Smooth muscle cell (in vitro differentiated cells): ENCODE measurements at regions not wholly inside any gene's neighbourhood (a gene's known extent, or its start where the extent isn't known, plus 50 kb on each side); places are given as distances from the start of the nearest gene placed in this dataset.

Source experiments
- DNase-seq: peaks from one replicate; lab custom pipeline; 2025; ENCODE audit not compliant: unreplicated experiment; lab: John Stamatoyannopoulos, UW
- H2AFZ ChIP-seq: fragments of 200-600 bp; sonication (generic); 2 replicates; pipeline ENCODE4 v1.6.0; 2016; ENCODE audit warnings: antibody characterized with exemption, low read depth, mild to moderate bottlenecking
- H3F3A ChIP-seq: fragments of 200-600 bp; sonication (generic); 2 replicates; pipeline ENCODE4 v1.6.0; 2017; ENCODE audit warnings: antibody characterized with exemption, low read depth
- H3K27ac ChIP-seq: fragments of 200-600 bp; sonication (generic); 2 replicates; pipeline ENCODE4 v1.5.1; 2016; ENCODE audit warnings: low read depth, mild to moderate bottlenecking
- H3K27me3 ChIP-seq: fragments of 200-600 bp; sonication (generic); 2 replicates; pipeline ENCODE4 v1.6.1; 2016; ENCODE audit warnings: low read depth, mild to moderate bottlenecking
- H3K36me3 ChIP-seq: fragments of 200-600 bp; sonication (generic); 2 replicates; pipeline ENCODE4 v1.5.1; 2016; ENCODE audit warnings: low read depth
- H3K4me1 ChIP-seq: fragments of 200-600 bp; sonication (generic); 2 replicates; pipeline ENCODE4 v1.5.1; 2016; ENCODE audit warnings: low read depth
- H3K4me2 ChIP-seq: fragments of 200-600 bp; sonication (generic); 2 replicates; pipeline ENCODE4 v1.6.0; 2016; ENCODE audit warnings: mild to moderate bottlenecking
- H3K4me3 ChIP-seq: fragments of 200-600 bp; sonication (generic); 2 replicates; pipeline ENCODE4 v1.5.1; 2016; ENCODE audit warnings: mild to moderate bottlenecking
- H3K79me2 ChIP-seq: fragments of 200-600 bp; sonication (generic); 2 replicates; pipeline ENCODE4 v1.6.0; 2016; ENCODE audit warnings: low read depth, mild to moderate bottlenecking
- H3K9ac ChIP-seq: fragments of 200-600 bp; sonication (generic); 2 replicates; pipeline ENCODE4 v1.6.0; 2016; ENCODE audit warnings: low read depth
- H3K9me3 ChIP-seq: fragments of 200-600 bp; sonication (generic); replicated peaks from 2 replicates; pipeline ENCODE4 v1.5.1; 2016; ENCODE audit warnings: low read depth
- H4K20me1 ChIP-seq: fragments of 200-600 bp; sonication (generic); 2 replicates; pipeline ENCODE4 v1.6.0; 2016; ENCODE audit warnings: low read depth
- CTCF ChIP-seq: fragments of 200-600 bp; sonication (generic); IDR thresholded peaks from 2 replicates; pipeline ENCODE4 v1.5.1; 2017; ENCODE audit warnings: borderline replicate concordance, mild to moderate bottlenecking, antibody characterized with exemption; ENCODE audit not compliant: insufficient read depth, poor library complexity, severe bottlenecking
- WGBS: methylation state at CpG from one replicate; pipeline ENCODE4 v1.1.7; 2016; ENCODE audit warnings: low lambda C conversion rate; 5-methylcytosine and 5-hydroxymethylcytosine counted together

- Histone ChIP-seq H3K9me3 (no peaks in the 10 kb centered on the region), H2AFZ (no peak overlapping the region), H3K4me3 (no peak overlapping the region), H3K36me3 (no peaks in the 10 kb centered on the region), H3K4me1 (no peaks in the 10 kb centered on the region), H3K9ac (no peak overlapping the region), H3K27ac (no peak overlapping the region), H3K79me2 (no peaks in the 10 kb centered on the region), H4K20me1 (no peaks in the 10 kb centered on the region), H3F3A (no peaks in the 10 kb centered on the region), H3K27me3 (no peaks in the 10 kb centered on the region), H3K4me2 (no peak overlapping the region)
- DNase-seq, result no peak
- WGBS, result 44% methylated on average over 3 of the region's 3 CpGs
- TF ChIP-seq CTCF, result no peak
Measured at GRCh38 chrX:25178555-25178954, 162.8 kb upstream of the ARX start.

GRCh38 chrX:25175743-25176142, 160.0 kb upstream of the ARX start:
- H3F3A ChIP-seq, result no peaks in the 10 kb centered on the region
- WGBS, result 86% methylated on average over 5 of the region's 5 CpGs

GRCh38 chrX:25175171-25175570, 159.4 kb upstream of the ARX start:
- 92% methylated on average over 4 of the region's 4 CpGs for WGBS
- no peak for TF ChIP-seq CTCF
- no peak overlapping the region for H3K27ac ChIP-seq

More at GRCh38 chrX:25175743-25176142, 160.0 kb upstream of the ARX start:
- Histone ChIP-seq H3K4me1 (no peaks in the 10 kb centered on the region), H3K27ac (no peak overlapping the region), H4K20me1 (no peaks in the 10 kb centered on the region), H3K4me3 (no peak overlapping the region), H3K36me3 (no peaks in the 10 kb centered on the region), H3K79me2 (no peaks in the 10 kb centered on the region), H3K4me2 (no peak overlapping the region), H3K9ac (no peak overlapping the region), H2AFZ (no peak overlapping the region), H3K9me3 (no peaks in the 10 kb centered on the region), H3K27me3 (no peaks in the 10 kb centered on the region)
- TF ChIP-seq CTCF, result no peak
- no peak for DNase-seq

GRCh38 chrX:25166546-25166945, 150.8 kb upstream of the ARX start:
- H3K4me3 ChIP-seq, result no peak overlapping the region
- no peak overlapping the region for H3K4me2 ChIP-seq
- H2AFZ ChIP-seq, result no peak overlapping the region
- no peaks in the 10 kb centered on the region for H3K9me3 ChIP-seq
- WGBS, result 77% methylated on average over 4 of the region's 4 CpGs
- no peaks in the 10 kb centered on the region for H4K20me1 ChIP-seq
- H3K9ac ChIP-seq, result no peak overlapping the region
- H3F3A ChIP-seq, result no peaks in the 10 kb centered on the region
- TF ChIP-seq CTCF, result no peak
- H3K4me1 ChIP-seq, result no peaks in the 10 kb centered on the region
- no peaks in the 10 kb centered on the region for H3K36me3 ChIP-seq
- H3K27me3 ChIP-seq, result no peaks in the 10 kb centered on the region
- H3K27ac ChIP-seq, result no peak overlapping the region
- no peaks in the 10 kb centered on the region for H3K79me2 ChIP-seq
- no peak for DNase-seq

More at GRCh38 chrX:25175171-25175570, 159.4 kb upstream of the ARX start:
- Histone ChIP-seq H3F3A (no peaks in the 10 kb centered on the region), H3K36me3 (no peaks in the 10 kb centered on the region), H3K9me3 (no peaks in the 10 kb centered on the region), H4K20me1 (no peaks in the 10 kb centered on the region), H3K4me1 (no peaks in the 10 kb centered on the region), H3K4me2 (no peak overlapping the region), H3K27me3 (no peaks in the 10 kb centered on the region), H3K9ac (no peak overlapping the region), H2AFZ (no peak overlapping the region), H3K4me3 (no peak overlapping the region), H3K79me2 (no peaks in the 10 kb centered on the region)
- no peak for DNase-seq
